H9 (cell line): ENCODE measurements at regions not wholly inside any gene's neighbourhood (a gene's known extent, or its start where the extent isn't known, plus 50 kb on each side); places are given as distances from the start of the nearest gene placed in this dataset.

Experiments
- DNase-seq: peaks from one replicate; pipeline ENCODE4 v3.0.0-alpha.2; 2017
- H2AFZ ChIP-seq: one replicate; pipeline ENCODE4 v1.6.1; 2013; ENCODE audit warnings: mild to moderate bottlenecking, low read length, control low read depth, moderate library complexity
- H2AK5ac ChIP-seq: 2 replicates; pipeline ENCODE4 v1.6.1; 2013; ENCODE audit warnings: low read length, control low read depth, mixed read lengths; ENCODE audit not compliant: insufficient read length
- H2BK120ac ChIP-seq: one replicate; pipeline ENCODE4 v1.6.1; 2013; ENCODE audit warnings: low read depth, mild to moderate bottlenecking, low read length, control low read depth, inconsistent platforms; ENCODE audit not compliant: poor library complexity, severe bottlenecking
- H2BK12ac ChIP-seq: 2 replicates; pipeline ENCODE4 v1.6.1; 2013; ENCODE audit warnings: low read length, control low read depth, mixed read lengths, low read depth; ENCODE audit not compliant: insufficient read length
- H2BK15ac ChIP-seq: 2 replicates; pipeline ENCODE4 v1.6.1; 2013; ENCODE audit warnings: low read depth, low read length, control low read depth
- H2BK20ac ChIP-seq: one replicate; pipeline ENCODE4 v1.6.1; 2013; ENCODE audit warnings: low read depth, mild to moderate bottlenecking, low read length, control low read depth, inconsistent platforms; ENCODE audit not compliant: poor library complexity, severe bottlenecking
- H2BK5ac ChIP-seq: 2 replicates; pipeline ENCODE4 v1.6.1; 2013; ENCODE audit warnings: low read length, control low read depth, mixed read lengths; ENCODE audit not compliant: insufficient read length
- H3K14ac ChIP-seq: 2 replicates; pipeline ENCODE4 v1.6.1; 2013; ENCODE audit warnings: low read length, control low read depth; ENCODE audit not compliant: insufficient read depth
- H3K18ac ChIP-seq: 2 replicates; pipeline ENCODE4 v1.6.1; 2013; ENCODE audit warnings: low read depth, mild to moderate bottlenecking, mixed read lengths, low read length, control low read depth; ENCODE audit not compliant: insufficient read length
- H3K23ac ChIP-seq: 2 replicates; pipeline ENCODE4 v1.6.1; 2013; ENCODE audit warnings: low read length, control low read depth, mixed read lengths, low read depth; ENCODE audit not compliant: insufficient read length
- H3K23me2 ChIP-seq: 2 replicates; pipeline ENCODE4 v1.6.1; 2013; ENCODE audit warnings: low read depth, mild to moderate bottlenecking, mixed read lengths, low read length, control low read depth; ENCODE audit not compliant: insufficient read length, poor library complexity, severe bottlenecking
- H3K27ac ChIP-seq: 2 replicates; pipeline ENCODE4 v1.5.1; 2013; ENCODE audit warnings: low read length, control low read depth, mixed read lengths, low read depth; ENCODE audit not compliant: insufficient read length
- H3K27me3 ChIP-seq: 2 replicates; pipeline ENCODE4 v1.6.1; 2013; ENCODE audit warnings: low read length, control low read depth, inconsistent platforms; ENCODE audit not compliant: insufficient read depth
- H3K4ac ChIP-seq: 2 replicates; pipeline ENCODE4 v1.6.1; 2013; ENCODE audit warnings: low read depth, mild to moderate bottlenecking, control low read depth, inconsistent platforms, low read length, moderate library complexity
- H3K4me1 ChIP-seq: 2 replicates; pipeline ENCODE4 v1.6.1; 2013; ENCODE audit warnings: low read length, control low read depth, inconsistent platforms; ENCODE audit not compliant: insufficient read depth
- H3K4me2 ChIP-seq: 2 replicates; pipeline ENCODE4 v1.6.1; 2013; ENCODE audit warnings: low read length, control low read depth, mixed read lengths; ENCODE audit not compliant: insufficient read length, insufficient read depth
- H3K56ac ChIP-seq: 2 replicates; pipeline ENCODE4 v1.6.1; 2013; ENCODE audit warnings: low read depth, mild to moderate bottlenecking, mixed read lengths, low read length, control low read depth; ENCODE audit not compliant: insufficient read length
- H3K79me1 ChIP-seq: 2 replicates; pipeline ENCODE4 v1.6.1; 2013; ENCODE audit warnings: low read depth, mild to moderate bottlenecking, moderate library complexity, low read length, control low read depth, inconsistent platforms; ENCODE audit not compliant: insufficient read depth, poor library complexity, severe bottlenecking
- H3K79me2 ChIP-seq: 2 replicates; pipeline ENCODE4 v1.6.1; 2013; ENCODE audit warnings: low read length, control low read depth, inconsistent platforms; ENCODE audit not compliant: insufficient read depth
- H3K9ac ChIP-seq: 2 replicates; pipeline ENCODE4 v1.6.1; 2013; ENCODE audit warnings: low read length, control low read depth, mixed read lengths; ENCODE audit not compliant: insufficient read length; ENCODE audit errors: extremely low read depth
- H3K9me3 ChIP-seq: one replicate; pipeline ENCODE4 v1.6.1; 2013; ENCODE audit warnings: low read depth, low read length, inconsistent platforms; ENCODE audit not compliant: control insufficient read depth
- H3T11ph ChIP-seq: one replicate; pipeline ENCODE4 v1.6.1; 2013; ENCODE audit warnings: mild to moderate bottlenecking, low read length, control low read depth, inconsistent platforms
- H4K20me1 ChIP-seq: one replicate; pipeline ENCODE4 v1.6.1; 2013; ENCODE audit not compliant: control insufficient read depth, insufficient read length, insufficient read depth
- H4K5ac ChIP-seq: 2 replicates; pipeline ENCODE4 v1.6.1; 2013; ENCODE audit warnings: low read depth, mild to moderate bottlenecking, mixed read lengths, low read length, control low read depth; ENCODE audit not compliant: insufficient read length
- H4K8ac ChIP-seq: replicated peaks from 2 replicates; pipeline ENCODE4 v1.6.1; 2013; ENCODE audit warnings: low read length, control low read depth, mixed read lengths, low read depth; ENCODE audit not compliant: insufficient read length
- H4K91ac ChIP-seq: 2 replicates; pipeline ENCODE4 v1.6.1; 2013; ENCODE audit warnings: low read depth, mild to moderate bottlenecking, moderate library complexity, mixed read lengths, low read length, control low read depth; ENCODE audit not compliant: insufficient read length
- H3K27ac Mint-ChIP-seq, 3 experiments: 2 replicates in 2 of 3; 3 replicates in 1 of 3; pipeline ENCODE4 v1.8.0; 2020 to 2021; ENCODE audit warnings: mixed read lengths in 3 of 3, mild to moderate bottlenecking in 1 of 3, moderate library complexity in 1 of 3
- H3K27me3 Mint-ChIP-seq: 2 replicates; pipeline ENCODE4 v1.8.0; 2021; ENCODE audit warnings: low read depth, mild to moderate bottlenecking, moderate library complexity, mixed read lengths
- H3K36me3 Mint-ChIP-seq, 3 experiments: 2 replicates in 2 of 3; 3 replicates in 1 of 3; pipeline ENCODE4 v1.8.0; 2020 to 2021; ENCODE audit warnings: low read depth in 3 of 3, mixed read lengths in 3 of 3; ENCODE audit not compliant: insufficient read depth in 1 of 3
- H3K4me1 Mint-ChIP-seq, 2 experiments: 2 replicates each; pipeline ENCODE4 v1.8.0; 2020; ENCODE audit warnings: mixed read lengths in 2 of 2
- H3K4me3 Mint-ChIP-seq, 2 experiments: 2 replicates in 1 of 2; 3 replicates in 1 of 2; pipeline ENCODE4 v1.8.0; 2020 to 2021; ENCODE audit warnings: mild to moderate bottlenecking in 2 of 2, mixed read lengths in 2 of 2, moderate library complexity in 1 of 2
- H3K9me3 Mint-ChIP-seq, 2 experiments: 2 replicates in 1 of 2; 3 replicates in 1 of 2; pipeline ENCODE4 v1.8.0; 2020; ENCODE audit warnings: mild to moderate bottlenecking in 2 of 2, mixed read lengths in 2 of 2, moderate library complexity in 1 of 2
- CTCF ChIP-seq: fragments of 200-600 bp; sonication (generic); conservative IDR thresholded peaks from 3 replicates; pipeline ENCODE4 v1.8.0; 2021; ENCODE audit warnings: antibody characterized with exemption, mild to moderate bottlenecking
- WGBS: extraction: QIAGEN DNeasy Blood & Tissue Kit; methylation state at CpG from one replicate; pipeline ENCODE4 v1.1.7; 2013; ENCODE audit warnings: missing lambda C conversion rate, low lambda C conversion rate, mixed read lengths; ENCODE audit not compliant: insufficient read length; ENCODE audit errors: extremely low coverage; 5-methylcytosine and 5-hydroxymethylcytosine counted together

- Histone ChIP-seq H3K56ac (no peak overlapping the region), H2AFZ (no peak overlapping the region), H3K79me2 (no peaks in the 10 kb centered on the region), H4K91ac (no peak overlapping the region), H2BK120ac (no peak overlapping the region), H3K4ac (no peak overlapping the region), H3K14ac (no peak overlapping the region), H2BK5ac (no peak overlapping the region), H3K27ac (no peak overlapping the region), H3K27me3 (no peaks in the 10 kb centered on the region), H3K4me2 (no peak overlapping the region), H4K5ac (no peak overlapping the region), H3K23ac (no peak overlapping the region), H3K18ac (no peak overlapping the region), H2BK15ac (no peak overlapping the region), H4K20me1 (no peaks in the 10 kb centered on the region), H3K4me1 (no peaks in the 10 kb centered on the region), H3K79me1 (no peaks in the 10 kb centered on the region), H3K9me3 (no peaks in the 10 kb centered on the region), H2BK12ac (no peak overlapping the region), H3T11ph (no peak overlapping the region), H2AK5ac (no peak overlapping the region), H2BK20ac (no peak overlapping the region), H3K9ac (no peak overlapping the region), H4K8ac (no peak overlapping the region), H3K23me2 (no peaks in the 10 kb centered on the region)
- H3K36me3 Mint-ChIP-seq = no peaks in the 10 kb centered on the region
- peak overlapping the region in 1 of 3 experiments; percentile 42; a peak in 1 of 7 replicates for H3K27ac Mint-ChIP-seq
- H3K27me3 Mint-ChIP-seq = no peaks in the 10 kb centered on the region
- no peaks in the 10 kb centered on the region for H3K9me3 Mint-ChIP-seq
- no CpG with 5 or more reads among the region's 2 CpGs for WGBS
- peaks cover 0 to 7% of the 10 kb centered on the region in 2 experiments; a peak in 1 of 4 replicates for H3K4me1 Mint-ChIP-seq
- TF ChIP-seq CTCF = no peak
- H3K4me3 Mint-ChIP-seq = no peak overlapping the region
- no peak for DNase-seq
These were observed 116.9 kb downstream of the CCNA1 start for GRCh38 chr13:36549126-36549702.
